ENCODE measurements at regions not wholly inside any gene's neighbourhood (a gene's known extent, or its start where the extent isn't known, plus 50 kb on each side); places are given as distances from the start of the nearest gene placed in this dataset.

- no peaks in the 10 kb centered on the region for H3K27me3 ChIP-seq (ENCODE audit: control insufficient read depth in 1 of 2, insufficient read depth in 2 of 2, low read length in 2 of 2)
- H3K27ac ChIP-seq (ENCODE audit: low read depth, low read length): no peak overlapping the region
- H3K9me3 ChIP-seq (ENCODE audit: control insufficient read depth in 1 of 2, low read length in 2 of 2): peaks cover 1 to 8% of the 10 kb centered on the region in 2 donors
- no peaks in the 10 kb centered on the region for H3K36me3 ChIP-seq (ENCODE audit: control insufficient read depth in 1 of 2, insufficient read depth in 2 of 2, low read length in 2 of 2)
- H3K4me3 ChIP-seq (ENCODE audit: low read depth in 1 of 2, low read length in 2 of 2): no peak overlapping the region
- no peaks in the 10 kb centered on the region for H3K4me1 ChIP-seq (ENCODE audit: control insufficient read depth in 1 of 2, insufficient read depth in 2 of 2, low read length in 2 of 2)
- H3K9ac ChIP-seq (ENCODE audit: low read depth in 1 of 2, low read length in 2 of 2): no peak overlapping the region
Observed at GRCh38 chr3:118292841-118293240, 741.8 kb downstream of the IGSF11 start.

DNA sequence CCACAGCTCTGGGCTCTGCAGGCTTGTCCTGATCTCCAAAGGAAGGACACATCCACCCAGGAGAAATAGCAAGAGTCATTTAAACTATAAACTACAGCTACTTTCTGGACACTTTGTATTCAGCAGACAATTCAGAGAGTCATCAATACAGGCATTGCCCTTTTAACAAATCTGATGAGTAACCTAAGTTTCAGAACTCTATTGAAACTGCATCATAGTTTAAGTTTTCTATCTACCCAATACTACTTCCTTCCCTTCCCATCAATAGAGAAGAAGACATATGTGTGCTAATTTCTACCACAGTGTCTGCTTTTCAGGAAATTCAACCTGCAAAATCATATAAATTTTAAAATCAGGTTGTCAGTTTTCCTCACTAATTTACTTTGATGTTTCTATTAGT, 736.5 kb downstream of the IGSF11 start:
- H3K9me3 ChIP-seq (ENCODE audit: control insufficient read depth in 1 of 2, low read length in 2 of 2): no peaks in the 10 kb centered on the region
- H3K4me3 ChIP-seq (ENCODE audit: low read depth in 1 of 2, low read length in 2 of 2): no peak overlapping the region
- H3K36me3 ChIP-seq (ENCODE audit: control insufficient read depth in 1 of 2, insufficient read depth in 2 of 2, low read length in 2 of 2): no peaks in the 10 kb centered on the region
- H3K9ac ChIP-seq (ENCODE audit: low read depth in 1 of 2, low read length in 2 of 2): no peak overlapping the region
- no peaks in the 10 kb centered on the region for H3K4me1 ChIP-seq (ENCODE audit: control insufficient read depth in 1 of 2, insufficient read depth in 2 of 2, low read length in 2 of 2)
- H3K27me3 ChIP-seq (ENCODE audit: control insufficient read depth in 1 of 2, insufficient read depth in 2 of 2, low read length in 2 of 2): no peaks in the 10 kb centered on the region
- no peak overlapping the region for H3K27ac ChIP-seq (ENCODE audit: low read depth, low read length)

DNA sequence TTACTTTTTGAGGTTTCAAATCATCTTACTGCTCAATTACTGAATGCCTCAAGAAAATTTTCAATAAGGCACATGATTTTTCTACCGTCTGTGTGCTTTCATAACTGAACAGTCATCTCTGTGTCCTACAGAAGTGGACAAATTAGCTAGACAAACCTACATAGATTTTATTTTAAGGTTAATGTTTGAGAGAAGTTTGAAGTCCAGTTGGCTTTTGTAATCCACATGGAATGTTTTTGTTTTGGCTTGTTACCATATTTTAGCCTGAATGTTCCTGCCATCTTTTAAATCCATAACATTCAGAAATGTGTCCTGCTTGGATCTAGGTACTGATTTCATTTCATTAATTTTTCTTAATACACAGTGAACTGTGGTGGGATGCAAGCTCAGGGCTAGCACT, 730.1 kb downstream of the IGSF11 start:
- no peaks in the 10 kb centered on the region for H3K36me3 ChIP-seq (ENCODE audit: control insufficient read depth in 1 of 2, insufficient read depth in 2 of 2, low read length in 2 of 2)
- H3K4me3 ChIP-seq (ENCODE audit: low read depth in 1 of 2, low read length in 2 of 2): no peak overlapping the region
- no peak overlapping the region for H3K27ac ChIP-seq (ENCODE audit: low read depth, low read length)
- H3K9me3 ChIP-seq (ENCODE audit: control insufficient read depth in 1 of 2, low read length in 2 of 2): peaks cover 0 to 4% of the 10 kb centered on the region in 2 donors
- no peaks in the 10 kb centered on the region for H3K4me1 ChIP-seq (ENCODE audit: control insufficient read depth in 1 of 2, insufficient read depth in 2 of 2, low read length in 2 of 2)
- no peak overlapping the region for H3K9ac ChIP-seq (ENCODE audit: low read depth in 1 of 2, low read length in 2 of 2)
- no peaks in the 10 kb centered on the region for H3K27me3 ChIP-seq (ENCODE audit: control insufficient read depth in 1 of 2, insufficient read depth in 2 of 2, low read length in 2 of 2)

DNA sequence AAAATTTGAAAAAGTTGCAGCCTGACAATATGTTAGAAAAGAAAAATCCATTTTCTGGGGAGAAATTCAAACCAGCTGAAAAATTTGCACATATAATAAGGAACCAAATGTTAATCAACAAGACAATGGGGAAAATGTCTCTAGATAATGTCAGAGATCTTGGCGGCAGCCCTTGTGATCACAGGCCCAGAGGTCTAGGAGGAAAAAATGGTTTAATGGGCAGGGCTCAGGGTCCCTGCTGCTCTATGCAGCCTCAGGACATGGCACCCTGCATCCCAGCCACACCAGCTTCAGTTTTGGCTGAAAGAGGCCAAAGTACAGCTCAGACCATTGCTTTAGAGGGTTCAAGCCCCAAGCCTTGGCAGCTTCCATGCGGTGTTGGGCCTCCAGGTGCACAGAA, 701.9 kb downstream of the IGSF11 start:
- Histone ChIP-seq H3K27me3 (ENCODE audit: control insufficient read depth in 1 of 2, insufficient read depth in 2 of 2, low read length in 2 of 2) (no peaks in the 10 kb centered on the region), H3K9me3 (ENCODE audit: control insufficient read depth in 1 of 2, low read length in 2 of 2) (peaks cover 12 to 24% of the 10 kb centered on the region in 2 donors), H3K36me3 (ENCODE audit: control insufficient read depth in 1 of 2, insufficient read depth in 2 of 2, low read length in 2 of 2) (no peaks in the 10 kb centered on the region), H3K4me3 (ENCODE audit: low read depth in 1 of 2, low read length in 2 of 2) (no peak overlapping the region), H3K4me1 (ENCODE audit: control insufficient read depth in 1 of 2, insufficient read depth in 2 of 2, low read length in 2 of 2) (no peaks in the 10 kb centered on the region), H3K9ac (ENCODE audit: low read depth in 1 of 2, low read length in 2 of 2) (no peak overlapping the region), H3K27ac (ENCODE audit: low read depth, low read length) (no peak overlapping the region)

- Histone ChIP-seq H3K9ac (ENCODE audit: low read depth in 1 of 2, low read length in 2 of 2) (no peak overlapping the region), H3K36me3 (ENCODE audit: control insufficient read depth in 1 of 2, insufficient read depth in 2 of 2, low read length in 2 of 2) (no peaks in the 10 kb centered on the region), H3K4me3 (ENCODE audit: low read depth in 1 of 2, low read length in 2 of 2) (no peak overlapping the region), H3K9me3 (ENCODE audit: control insufficient read depth in 1 of 2, low read length in 2 of 2) (peaks cover 5 to 14% of the 10 kb centered on the region in 2 donors), H3K27ac (ENCODE audit: low read depth, low read length) (no peak overlapping the region), H3K27me3 (ENCODE audit: control insufficient read depth in 1 of 2, insufficient read depth in 2 of 2, low read length in 2 of 2) (no peaks in the 10 kb centered on the region), H3K4me1 (ENCODE audit: control insufficient read depth in 1 of 2, insufficient read depth in 2 of 2, low read length in 2 of 2) (no peaks in the 10 kb centered on the region)
Observed at GRCh38 chr3:118337649-118338048, 697.0 kb downstream of the IGSF11 start.

DNA sequence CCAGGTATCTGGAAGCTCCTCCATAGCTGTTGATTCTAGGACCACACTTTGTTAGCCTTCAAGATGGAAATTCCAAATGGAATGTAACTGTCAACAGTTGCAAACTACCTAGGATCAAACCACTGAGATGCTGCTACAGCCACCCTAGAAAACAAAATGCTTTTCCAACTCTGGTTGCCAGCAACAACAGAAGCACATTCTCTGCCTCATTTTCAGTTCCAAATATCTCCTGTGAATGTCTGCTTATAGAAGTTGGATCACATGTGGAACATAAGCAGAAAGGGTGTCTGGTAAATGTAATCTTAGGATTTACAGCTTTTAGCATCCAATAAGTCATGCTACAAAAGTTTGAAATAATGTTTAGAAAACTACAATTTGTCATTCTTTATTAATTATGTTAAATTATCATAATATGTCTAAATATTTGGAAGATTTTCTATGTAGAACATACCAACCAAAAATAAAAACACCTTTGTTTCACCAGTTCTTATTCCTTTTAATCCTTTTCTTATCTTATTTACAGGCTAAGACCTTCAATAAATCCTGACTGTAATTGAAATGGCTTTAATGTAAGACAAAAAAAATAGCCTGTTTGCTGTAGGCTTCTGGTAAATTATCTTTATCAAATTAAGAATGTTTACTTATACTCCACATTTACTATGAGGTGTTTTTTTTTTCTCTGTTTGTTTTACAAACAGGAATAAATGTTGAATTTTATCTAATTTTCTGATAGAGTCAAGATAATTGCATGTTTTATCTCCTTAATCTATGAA, 687.1 kb downstream of the IGSF11 start:
- Histone ChIP-seq H3K9ac (ENCODE audit: low read depth in 1 of 2, low read length in 2 of 2) (no peak overlapping the region), H3K9me3 (ENCODE audit: control insufficient read depth in 1 of 2, low read length in 2 of 2) (peaks cover 2 to 9% of the 10 kb centered on the region in 2 donors), H3K4me1 (ENCODE audit: control insufficient read depth in 1 of 2, insufficient read depth in 2 of 2, low read length in 2 of 2) (no peaks in the 10 kb centered on the region), H3K27ac (ENCODE audit: low read depth, low read length) (no peak overlapping the region), H3K4me3 (ENCODE audit: low read depth in 1 of 2, low read length in 2 of 2) (no peak overlapping the region), H3K27me3 (ENCODE audit: control insufficient read depth in 1 of 2, insufficient read depth in 2 of 2, low read length in 2 of 2) (no peaks in the 10 kb centered on the region), H3K36me3 (ENCODE audit: control insufficient read depth in 1 of 2, insufficient read depth in 2 of 2, low read length in 2 of 2) (no peaks in the 10 kb centered on the region)

- Histone ChIP-seq H3K9ac (ENCODE audit: low read depth in 1 of 2, low read length in 2 of 2) (no peak overlapping the region), H3K9me3 (ENCODE audit: control insufficient read depth in 1 of 2, low read length in 2 of 2) (peaks cover 2 to 9% of the 10 kb centered on the region in 2 donors), H3K4me1 (ENCODE audit: control insufficient read depth in 1 of 2, insufficient read depth in 2 of 2, low read length in 2 of 2) (no peaks in the 10 kb centered on the region), H3K27ac (ENCODE audit: low read depth, low read length) (no peak overlapping the region), H3K27me3 (ENCODE audit: control insufficient read depth in 1 of 2, insufficient read depth in 2 of 2, low read length in 2 of 2) (no peaks in the 10 kb centered on the region), H3K4me3 (ENCODE audit: low read depth in 1 of 2, low read length in 2 of 2) (no peak overlapping the region), H3K36me3 (ENCODE audit: control insufficient read depth in 1 of 2, insufficient read depth in 2 of 2, low read length in 2 of 2) (no peaks in the 10 kb centered on the region)
Observed at GRCh38 chr3:118348169-118348557, 686.5 kb downstream of the IGSF11 start.

GRCh38 chr3:118354556-118354955, 680.1 kb downstream of the IGSF11 start:
- Histone ChIP-seq H3K4me1 (ENCODE audit: control insufficient read depth in 1 of 2, insufficient read depth in 2 of 2, low read length in 2 of 2) (no peaks in the 10 kb centered on the region), H3K27ac (ENCODE audit: low read depth, low read length) (no peak overlapping the region), H3K36me3 (ENCODE audit: control insufficient read depth in 1 of 2, insufficient read depth in 2 of 2, low read length in 2 of 2) (no peaks in the 10 kb centered on the region), H3K9ac (ENCODE audit: low read depth in 1 of 2, low read length in 2 of 2) (no peak overlapping the region), H3K9me3 (ENCODE audit: control insufficient read depth in 1 of 2, low read length in 2 of 2) (peaks cover 23 to 27% of the 10 kb centered on the region in 2 donors), H3K27me3 (ENCODE audit: control insufficient read depth in 1 of 2, insufficient read depth in 2 of 2, low read length in 2 of 2) (no peaks in the 10 kb centered on the region), H3K4me3 (ENCODE audit: low read depth in 1 of 2, low read length in 2 of 2) (no peak overlapping the region)

- no peaks in the 10 kb centered on the region for H3K36me3 ChIP-seq (ENCODE audit: control insufficient read depth in 1 of 2, insufficient read depth in 2 of 2, low read length in 2 of 2)
- H3K4me3 ChIP-seq (ENCODE audit: low read depth in 1 of 2, low read length in 2 of 2): no peak overlapping the region
- H3K27me3 ChIP-seq (ENCODE audit: control insufficient read depth in 1 of 2, insufficient read depth in 2 of 2, low read length in 2 of 2): no peaks in the 10 kb centered on the region
- no peak overlapping the region for H3K27ac ChIP-seq (ENCODE audit: low read depth, low read length)
- H3K9ac ChIP-seq (ENCODE audit: low read depth in 1 of 2, low read length in 2 of 2): no peak overlapping the region
- peaks cover 13 to 18% of the 10 kb centered on the region in 2 donors for H3K9me3 ChIP-seq (ENCODE audit: control insufficient read depth in 1 of 2, low read length in 2 of 2)
- no peaks in the 10 kb centered on the region for H3K4me1 ChIP-seq (ENCODE audit: control insufficient read depth in 1 of 2, insufficient read depth in 2 of 2, low read length in 2 of 2)
Observed at GRCh38 chr3:118369892-118370491, 664.7 kb downstream of the IGSF11 start.

- Histone ChIP-seq H3K4me3 (ENCODE audit: low read depth in 1 of 2, low read length in 2 of 2) (no peak overlapping the region), H3K27me3 (ENCODE audit: control insufficient read depth in 1 of 2, insufficient read depth in 2 of 2, low read length in 2 of 2) (no peaks in the 10 kb centered on the region), H3K36me3 (ENCODE audit: control insufficient read depth in 1 of 2, insufficient read depth in 2 of 2, low read length in 2 of 2) (no peaks in the 10 kb centered on the region), H3K4me1 (ENCODE audit: control insufficient read depth in 1 of 2, insufficient read depth in 2 of 2, low read length in 2 of 2) (no peaks in the 10 kb centered on the region), H3K27ac (ENCODE audit: low read depth, low read length) (no peak overlapping the region), H3K9ac (ENCODE audit: low read depth in 1 of 2, low read length in 2 of 2) (no peak overlapping the region), H3K9me3 (ENCODE audit: control insufficient read depth in 1 of 2, low read length in 2 of 2) (peaks cover 0 to 4% of the 10 kb centered on the region in 2 donors)
Observed at GRCh38 chr3:118380576-118380975, 654.1 kb downstream of the IGSF11 start.
